ENCODE measurements at regions not wholly inside any gene's neighbourhood (a gene's known extent, or its start where the extent isn't known, plus 50 kb on each side); places are given as distances from the start of the nearest gene placed in this dataset.

DNA sequence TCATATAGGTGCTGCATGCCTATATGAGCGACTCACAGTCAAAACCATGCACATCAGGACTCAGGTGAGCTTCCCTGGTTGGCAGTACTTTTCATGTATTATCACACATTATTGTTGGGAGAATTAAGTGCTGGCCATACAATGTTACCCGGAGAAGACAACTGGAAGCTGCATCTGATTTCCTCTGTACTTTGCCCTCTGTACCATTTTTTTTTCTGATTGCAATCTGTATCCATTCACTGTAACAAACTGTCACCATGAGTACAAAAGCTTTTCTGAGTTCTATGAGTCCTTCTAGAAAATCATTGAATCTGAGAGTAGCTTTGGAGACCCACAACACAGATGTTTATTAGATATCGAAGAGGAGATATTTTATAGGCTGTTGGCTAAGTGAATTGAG, 651.0 kb downstream of the NR2F1-AS1 start:
- CTCF ChIA-PET, result interaction anchor here (0.7 to 0.9 kb wide), 2 partner anchors 59 to 90 kb away, joined by 3 read pairs; no protein-coding TSS in a partner anchor
- H3K4me3 ChIP-seq (ENCODE audit: low read depth, low read length), result no peak overlapping the region
- TF ChIP-seq, protein P1, sequence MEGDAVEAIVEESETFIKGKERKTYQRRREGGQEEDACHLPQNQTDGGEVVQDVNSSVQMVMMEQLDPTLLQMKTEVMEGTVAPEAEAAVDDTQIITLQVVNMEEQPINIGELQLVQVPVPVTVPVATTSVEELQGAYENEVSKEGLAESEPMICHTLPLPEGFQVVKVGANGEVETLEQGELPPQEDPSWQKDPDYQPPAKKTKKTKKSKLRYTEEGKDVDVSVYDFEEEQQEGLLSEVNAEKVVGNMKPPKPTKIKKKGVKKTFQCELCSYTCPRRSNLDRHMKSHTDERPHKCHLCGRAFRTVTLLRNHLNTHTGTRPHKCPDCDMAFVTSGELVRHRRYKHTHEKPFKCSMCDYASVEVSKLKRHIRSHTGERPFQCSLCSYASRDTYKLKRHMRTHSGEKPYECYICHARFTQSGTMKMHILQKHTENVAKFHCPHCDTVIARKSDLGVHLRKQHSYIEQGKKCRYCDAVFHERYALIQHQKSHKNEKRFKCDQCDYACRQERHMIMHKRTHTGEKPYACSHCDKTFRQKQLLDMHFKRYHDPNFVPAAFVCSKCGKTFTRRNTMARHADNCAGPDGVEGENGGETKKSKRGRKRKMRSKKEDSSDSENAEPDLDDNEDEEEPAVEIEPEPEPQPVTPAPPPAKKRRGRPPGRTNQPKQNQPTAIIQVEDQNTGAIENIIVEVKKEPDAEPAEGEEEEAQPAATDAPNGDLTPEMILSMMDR (IDR thresholded peaks at IDR 0.05; ENCODE audit: insufficient read depth, low read length, missing control alignments), result no peak
- POLR2A ChIA-PET, result no interaction called here
- DNase-seq (ENCODE audit: low read depth, low spot score), result no peak

DNA sequence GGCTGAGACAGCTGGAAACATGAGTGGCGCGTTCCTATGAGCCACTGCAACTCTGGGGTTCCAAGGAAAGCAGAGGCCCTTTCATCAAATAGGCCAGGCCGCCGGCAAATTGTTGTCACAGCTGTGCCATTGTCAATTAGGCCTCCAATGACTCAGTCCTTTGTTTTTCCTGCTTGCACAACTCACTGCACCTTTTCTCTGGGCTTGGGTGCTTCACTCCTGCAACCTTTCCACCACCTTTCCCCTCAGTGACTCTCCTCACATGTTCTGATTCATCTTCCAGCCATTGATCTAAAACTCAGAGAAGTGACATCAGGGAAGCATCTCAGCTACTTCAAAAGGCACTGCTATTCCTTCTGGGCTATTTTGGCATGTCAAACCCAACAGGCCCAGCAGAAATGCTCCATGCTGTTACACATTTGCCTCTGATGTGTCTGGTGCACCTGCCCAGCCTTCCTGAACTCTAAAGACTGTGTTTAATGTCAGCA, 653.7 kb downstream of the NR2F1-AS1 start:
- H3K4me3 ChIP-seq (ENCODE audit: low read depth, low read length), result no peak overlapping the region
- CTCF ChIA-PET, result no interaction called here
- POLR2A ChIA-PET, result no interaction called here
- TF ChIP-seq, protein P1 (IDR thresholded peaks at IDR 0.05; ENCODE audit: insufficient read depth, low read length, missing control alignments), result no peak
- no peak for DNase-seq (ENCODE audit: low read depth, low spot score)

DNA sequence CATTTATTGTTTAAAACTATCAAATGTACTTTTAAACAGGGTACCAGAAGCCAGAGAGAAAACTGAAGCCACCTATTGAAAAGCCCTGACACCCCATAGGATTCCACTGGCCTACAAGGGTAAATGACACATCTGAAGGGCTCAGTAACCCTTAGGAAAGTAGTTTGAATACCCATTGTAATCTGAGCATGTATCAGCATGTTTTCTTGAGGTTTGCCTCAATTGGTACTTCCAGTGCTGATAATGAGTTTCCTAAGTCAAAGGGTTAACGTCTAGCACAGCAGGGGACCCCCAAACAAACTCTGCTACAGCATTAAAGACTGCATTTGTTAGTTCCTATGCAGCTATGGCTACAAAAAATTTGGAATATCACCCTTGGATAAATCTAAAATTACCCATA, 657.1 kb downstream of the NR2F1-AS1 start:
- H3K4me3 ChIP-seq (ENCODE audit: low read depth, low read length), result no peak overlapping the region
- ChIA-PET CTCF (interaction anchor here (7.3 kb wide), 1 partner anchor 13 kb away, joined by 40 read pairs; no protein-coding TSS in a partner anchor), POLR2A (no interaction called here)
- TF ChIP-seq, protein P1 (IDR thresholded peaks at IDR 0.05; ENCODE audit: insufficient read depth, low read length, missing control alignments), result no peak
- DNase-seq (ENCODE audit: low read depth, low spot score), result no peak

DNA sequence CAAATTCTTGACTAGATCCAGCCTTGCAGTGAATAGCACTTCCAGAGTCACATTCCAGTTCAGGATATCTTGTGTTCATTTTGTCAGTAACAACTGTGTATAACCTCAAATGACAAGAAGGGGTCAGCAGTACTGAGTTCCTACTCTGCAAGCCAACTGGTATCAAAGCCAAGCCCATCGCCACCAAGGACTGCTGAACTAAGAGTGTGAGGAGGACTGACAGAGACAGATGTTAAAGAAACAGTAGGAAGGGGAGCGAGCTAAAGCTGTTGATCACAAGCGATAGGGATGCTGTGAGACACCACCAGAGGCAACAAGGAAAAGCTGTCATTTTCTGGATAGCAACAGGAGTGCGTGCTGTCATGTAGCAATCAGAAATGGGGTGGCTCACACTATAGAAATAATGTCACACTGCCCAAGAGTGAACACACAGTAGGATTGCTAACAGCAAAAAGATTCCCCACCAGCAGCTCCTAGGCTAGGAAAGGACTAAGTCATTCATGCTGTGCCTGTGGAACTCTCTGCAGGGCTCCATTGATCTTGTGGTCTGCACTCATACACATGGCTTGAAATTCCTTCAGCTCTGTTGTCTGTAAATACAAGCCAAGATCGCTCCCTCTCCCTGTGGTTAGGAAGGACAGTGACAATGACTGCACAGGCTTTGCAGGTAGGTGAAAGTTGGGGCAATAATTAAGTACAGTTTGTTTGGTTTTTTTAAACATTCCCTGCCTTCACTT, 658.6 kb downstream of the NR2F1-AS1 start:
- DNase-seq (ENCODE audit: low read depth, low spot score), result no peak
- ChIA-PET POLR2A (no interaction called here), CTCF (interaction anchor here (7.3 kb wide), 1 partner anchor 11 kb away, joined by 40 read pairs; no protein-coding TSS in a partner anchor)
- no peak overlapping the region for H3K4me3 ChIP-seq (ENCODE audit: low read depth, low read length)
- TF ChIP-seq, protein P1 (IDR thresholded peaks at IDR 0.05; ENCODE audit: insufficient read depth, low read length, missing control alignments), result no peak

DNA sequence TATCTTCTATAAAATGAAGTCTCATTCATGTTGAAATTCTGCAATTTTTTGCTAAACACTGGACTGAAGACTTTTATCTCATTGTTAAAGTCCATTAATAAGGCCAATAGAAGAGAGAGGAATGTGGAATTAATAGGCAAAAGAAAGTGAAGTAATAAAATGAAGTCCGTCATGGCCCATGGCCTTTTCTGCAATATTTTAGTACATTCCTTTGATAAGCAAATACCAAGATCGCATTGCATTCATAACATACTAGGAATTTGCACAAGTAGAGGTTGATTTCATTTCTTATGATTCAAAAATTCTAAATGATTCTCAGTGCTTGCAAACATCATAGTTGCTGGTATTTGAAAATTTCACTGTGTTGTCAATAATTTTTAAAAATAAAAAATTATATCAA, 664.0 kb downstream of the NR2F1-AS1 start:
- no peak for DNase-seq (ENCODE audit: low read depth, low spot score)
- POLR2A ChIA-PET, result no interaction called here
- TF ChIP-seq, protein P1 (IDR thresholded peaks at IDR 0.05; ENCODE audit: insufficient read depth, low read length, missing control alignments), result no peak
- H3K4me3 ChIP-seq (ENCODE audit: low read depth, low read length), result no peak overlapping the region
- CTCF ChIA-PET, result interaction anchor here (0.8 kb wide), 1 partner anchor 662 kb away, joined by 3 read pairs; no protein-coding TSS in a partner anchor

DNA sequence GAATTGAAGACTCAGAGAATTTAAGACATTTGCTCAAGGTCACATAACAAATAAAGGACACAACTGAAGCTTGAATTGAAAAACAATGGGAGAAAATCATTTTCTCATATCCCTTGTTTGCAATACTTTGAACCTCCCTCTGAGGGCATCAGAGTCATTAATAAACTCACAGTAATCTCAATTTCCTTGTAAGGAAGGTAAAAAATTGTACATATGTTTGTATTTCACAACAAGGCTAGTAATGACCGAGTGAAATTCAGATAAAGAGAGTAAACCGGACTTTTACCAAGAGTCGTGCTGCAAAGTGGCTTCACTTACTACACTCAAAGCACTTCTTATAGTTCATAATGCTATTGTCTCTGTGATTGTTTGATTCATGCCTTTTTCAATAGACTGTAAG, 665.0 kb downstream of the NR2F1-AS1 start:
- no peak for DNase-seq (ENCODE audit: low read depth, low spot score)
- POLR2A ChIA-PET, result no interaction called here
- TF ChIP-seq, protein P1 (IDR thresholded peaks at IDR 0.05; ENCODE audit: insufficient read depth, low read length, missing control alignments), result no peak
- CTCF ChIA-PET, result no interaction called here
- H3K4me3 ChIP-seq (ENCODE audit: low read depth, low read length), result no peak overlapping the region

Measured in AG04449 (cell line).